ENCODE measurements at regions not wholly inside any gene's neighbourhood (a gene's known extent, or its start where the extent isn't known, plus 50 kb on each side); places are given as distances from the start of the nearest gene placed in this dataset.

GRCh38 chr11:87466223-87466622, 428.5 kb downstream of the TMEM135 start:
- Histone ChIP-seq H3K36me3 (replicated peaks) (no peaks in the 10 kb centered on the region), H3K4me3 (ENCODE audit: low read depth, low read length) (no peak overlapping the region), H3K27me3 (replicated peaks) (no peaks in the 10 kb centered on the region), H3K27ac (no peak overlapping the region)
- no peak for TF ChIP-seq CTCF (IDR thresholded peaks at IDR 0.05; ENCODE audit: low read depth, low read length, missing control alignments)
- DNase-seq: no peak
- in situ Hi-C loops (cut with HindIII; ENCODE audit: low pct_ligation_motif_present, low sequenced_read_pairs): no loop called here

- in situ Hi-C loops (cut with HindIII; ENCODE audit: low pct_ligation_motif_present, low sequenced_read_pairs): no loop called here
- no peak for DNase-seq
- Histone ChIP-seq H3K27ac (no peak overlapping the region), H3K36me3 (replicated peaks) (no peaks in the 10 kb centered on the region), H3K27me3 (replicated peaks) (no peaks in the 10 kb centered on the region), H3K4me3 (ENCODE audit: low read depth, low read length) (no peak overlapping the region)
- TF ChIP-seq CTCF (IDR thresholded peaks at IDR 0.05; ENCODE audit: low read depth, low read length, missing control alignments): no peak
Measured at GRCh38 chr11:87465716-87466115, 428.0 kb downstream of the TMEM135 start.

- Histone ChIP-seq H3K36me3 (replicated peaks) (no peaks in the 10 kb centered on the region), H3K27ac (no peak overlapping the region), H3K27me3 (replicated peaks) (no peaks in the 10 kb centered on the region), H3K4me3 (ENCODE audit: low read depth, low read length) (no peak overlapping the region)
- peak; percentile 33 for DNase-seq
- TF ChIP-seq CTCF (IDR thresholded peaks at IDR 0.05; ENCODE audit: low read depth, low read length, missing control alignments): peak; percentile 59
- in situ Hi-C loops (cut with HindIII; ENCODE audit: low pct_ligation_motif_present, low sequenced_read_pairs): no loop called here
Measured at GRCh38 chr11:87463486-87464102, 425.9 kb downstream of the TMEM135 start.

- no peaks in the 10 kb centered on the region for H3K36me3 ChIP-seq (replicated peaks)
- no peaks in the 10 kb centered on the region for H3K27me3 ChIP-seq (replicated peaks)
- H3K4me3 ChIP-seq (ENCODE audit: low read depth, low read length): no peak overlapping the region
- H3K27ac ChIP-seq: no peak overlapping the region
- no peak for DNase-seq
- in situ Hi-C loops (cut with HindIII; ENCODE audit: low pct_ligation_motif_present, low sequenced_read_pairs): no loop called here
- TF ChIP-seq CTCF (IDR thresholded peaks at IDR 0.05; ENCODE audit: low read depth, low read length, missing control alignments): no peak
Measured at GRCh38 chr11:87462171-87462570, 424.4 kb downstream of the TMEM135 start.

- TF ChIP-seq CTCF (IDR thresholded peaks at IDR 0.05; ENCODE audit: low read depth, low read length, missing control alignments): no peak
- H3K36me3 ChIP-seq (replicated peaks): no peaks in the 10 kb centered on the region
- DNase-seq: no peak
- no peaks in the 10 kb centered on the region for H3K27me3 ChIP-seq (replicated peaks)
- in situ Hi-C loops (cut with HindIII; ENCODE audit: low pct_ligation_motif_present, low sequenced_read_pairs): no loop called here
- H3K4me3 ChIP-seq (ENCODE audit: low read depth, low read length): no peak overlapping the region
- H3K27ac ChIP-seq: no peak overlapping the region
Measured at GRCh38 chr11:87460842-87461637, 423.3 kb downstream of the TMEM135 start.
